Spleen (tissue), 7 donors: ENCODE measurements at regions not wholly inside any gene's neighbourhood (a gene's known extent, or its start where the extent isn't known, plus 50 kb on each side); places are given as distances from the start of the nearest gene placed in this dataset.

Experiments
- CTCF ChIP-seq, 11 experiments: fragments of 200-600 bp in 7 of 11; fragments of 450-650 bp in 4 of 11; sonication (generic) in 4 of 11; IDR thresholded peaks in 8 of 11; conservative IDR thresholded peaks in 3 of 11; 1 replicate in 7 of 11; 2 replicates in 4 of 11; pipeline versions ENCODE4 v1.4.0 to v1.8.0; 2016 to 2021; ENCODE audit warnings: antibody characterized with exemption in 11 of 11, inconsistent platforms in 4 of 11, mild to moderate bottlenecking in 1 of 11
- POLR2A ChIP-seq, 3 donors: fragments of 450-650 bp; IDR thresholded peaks; one replicate each; pipeline ENCODE4 v1.5.1; 2017; ENCODE audit warnings: antibody characterized with exemption in 3 of 3, mild to moderate bottlenecking in 1 of 3
- donor health status: DM: no; HTN: no; CAD: no; lungs with moderate emphysema.
- donor health status: DM: no; HTN: no; CAD: no.
- donor health status: DM: no; HTN: no; CAD: no.

GRCh38 chrX:140866446-140866845, 135.9 kb upstream of the SPANXB1 start:
- TF ChIP-seq CTCF (IDR thresholded peaks at IDR 0.05 in 8 of 11, conservative IDR thresholded peaks at IDR 0.05 in 3 of 11) (no peak), POLR2A (IDR thresholded peaks at IDR 0.05) (no peak)
